Kidney (tissue), 13 donors: ENCODE measurements at regions not wholly inside any gene's neighbourhood (a gene's known extent, or its start where the extent isn't known, plus 50 kb on each side); places are given as distances from the start of the nearest gene placed in this dataset.

Source experiments
- DNase-seq, 5 donors: peaks; one replicate each; pipeline ENCODE4 v3.0.0-alpha.2; 2013 to 2020
- FAIRE-seq: peaks from 2 replicates; lab custom pipeline; 2012; peaks lifted over from hg19 to GRCh38; lab: Jason Lieb, UNC
- H3K27ac ChIP-seq, 2 donors: one replicate each; pipeline ENCODE4 v1.7.0; 2013; ENCODE audit warnings: low read depth in 2 of 2, low read length in 2 of 2, inconsistent platforms in 1 of 2
- H3K27me3 ChIP-seq: one replicate; pipeline ENCODE4 v1.7.1; 2013; ENCODE audit warnings: low read length, inconsistent platforms; ENCODE audit not compliant: control insufficient read depth, insufficient read depth
- H3K36me3 ChIP-seq, 3 donors: one replicate each; pipeline versions ENCODE4 v1.7.0 to v1.7.1; 2013; ENCODE audit warnings: low read length in 3 of 3, control low read depth in 1 of 3, inconsistent platforms in 1 of 3; ENCODE audit not compliant: insufficient read depth in 3 of 3, control insufficient read depth in 2 of 3
- H3K4me1 ChIP-seq, 3 donors: one replicate each; pipeline versions ENCODE4 v1.7.0 to v1.7.1; 2013; ENCODE audit warnings: low read length in 3 of 3, inconsistent platforms in 1 of 3, low read depth in 1 of 3; ENCODE audit not compliant: control insufficient read depth in 2 of 3, insufficient read depth in 2 of 3
- H3K4me3 ChIP-seq, 3 donors: one replicate each; pipeline versions ENCODE4 v1.7.0 to v1.8.1; 2013; ENCODE audit warnings: low read length in 3 of 3, control low read depth in 1 of 3, inconsistent platforms in 1 of 3
- H3K9ac ChIP-seq, 3 donors: one replicate each; pipeline versions ENCODE4 v1.7.0 to v1.7.1; 2013; ENCODE audit warnings: low read length in 3 of 3, control low read depth in 1 of 3, inconsistent platforms in 1 of 3
- H3K9me3 ChIP-seq, 3 donors: one replicate each; pipeline versions ENCODE4 v1.7.0 to v1.7.1; 2013; ENCODE audit warnings: low read length in 3 of 3, control low read depth in 1 of 3, inconsistent platforms in 1 of 3; ENCODE audit not compliant: control insufficient read depth in 2 of 3, insufficient read depth in 1 of 3
- CTCF ChIP-seq: IDR thresholded peaks from 3 replicates; pipeline ENCODE4 v1.5.1; 2012; ENCODE audit warnings: mild to moderate bottlenecking, moderate library complexity, borderline replicate concordance; ENCODE audit not compliant: insufficient read depth; ENCODE audit errors: extremely low read depth
- intact Hi-C: fragments of 100-400 bp; cut with DNase I; formaldehyde crosslinking; loops from one replicate; pipeline ENCODE4 v1.11.1; 2022
- donor health status: control.
- donor health status: control.
- donor health status: control.
- donor health status: control.
- donor health status: control.
- donor health status: DM: yes; HTN: yes; CAD: no.
- donor health status: Normal renal cell carcinoma (clear cell type).

GRCh38 chr5:97644206-97644605 is 461.2 kb upstream of the RIOK2 start:
- DNase-seq (no peak), FAIRE-seq (no peak)
- no peaks in the 10 kb centered on the region for H3K27me3 ChIP-seq
- H3K27ac ChIP-seq: no peak overlapping the region
- H3K9me3 ChIP-seq: peaks cover 0 to 3% (median 0%) of the 10 kb centered on the region in 3 donors
- no peak overlapping the region for H3K9ac ChIP-seq
- H3K4me3 ChIP-seq: no peak overlapping the region
- no peaks in the 10 kb centered on the region for H3K4me1 ChIP-seq
- intact Hi-C loops: no loop called here
- H3K36me3 ChIP-seq: no peaks in the 10 kb centered on the region
- no peak for TF ChIP-seq CTCF

GRCh38 chr5:97644896-97645295 is 461.8 kb upstream of the RIOK2 start:
- no peaks in the 10 kb centered on the region for H3K27me3 ChIP-seq
- no peak for TF ChIP-seq CTCF
- FAIRE-seq: no peak
- H3K4me3 ChIP-seq: no peak overlapping the region
- no peaks in the 10 kb centered on the region for H3K36me3 ChIP-seq
- H3K27ac ChIP-seq: no peak overlapping the region
- DNase-seq: no peak
- H3K9ac ChIP-seq: no peak overlapping the region
- peaks cover 0 to 3% (median 0%) of the 10 kb centered on the region in 3 donors for H3K9me3 ChIP-seq
- no peaks in the 10 kb centered on the region for H3K4me1 ChIP-seq
- intact Hi-C loops: no loop called here

- Histone ChIP-seq H3K36me3 (no peaks in the 10 kb centered on the region), H3K27ac (no peak overlapping the region), H3K9ac (no peak overlapping the region), H3K9me3 (no peaks in the 10 kb centered on the region), H3K27me3 (no peaks in the 10 kb centered on the region), H3K4me1 (no peaks in the 10 kb centered on the region), H3K4me3 (no peak overlapping the region)
- DNase-seq (no peak), FAIRE-seq (no peak)
- no peak for TF ChIP-seq CTCF
- intact Hi-C loops: no loop called here
These were observed 474.2 kb upstream of the RIOK2 start for GRCh38 chr5:97657239-97657638.
